Kidney (tissue), 13 donors: ENCODE measurements at regions not wholly inside any gene's neighbourhood (a gene's known extent, or its start where the extent isn't known, plus 50 kb on each side); places are given as distances from the start of the nearest gene placed in this dataset.
A peak's percentile ranks its signal among the peaks of the same experiment; 100 is the strongest.

Experiments used
- DNase-seq, 5 donors: peaks; one replicate each; pipeline ENCODE4 v3.0.0-alpha.2; 2013 to 2020
- FAIRE-seq: peaks from 2 replicates; lab custom pipeline; 2012; peaks lifted over from hg19 to GRCh38; lab: Jason Lieb, UNC
- H3K27ac ChIP-seq, 2 donors: one replicate each; pipeline ENCODE4 v1.7.0; 2013; ENCODE audit warnings: low read depth in 2 of 2, low read length in 2 of 2, inconsistent platforms in 1 of 2
- H3K27me3 ChIP-seq: one replicate; pipeline ENCODE4 v1.7.1; 2013; ENCODE audit warnings: low read length, inconsistent platforms; ENCODE audit not compliant: control insufficient read depth, insufficient read depth
- H3K36me3 ChIP-seq, 3 donors: one replicate each; pipeline versions ENCODE4 v1.7.0 to v1.7.1; 2013; ENCODE audit warnings: low read length in 3 of 3, control low read depth in 1 of 3, inconsistent platforms in 1 of 3; ENCODE audit not compliant: insufficient read depth in 3 of 3, control insufficient read depth in 2 of 3
- H3K4me1 ChIP-seq, 3 donors: one replicate each; pipeline versions ENCODE4 v1.7.0 to v1.7.1; 2013; ENCODE audit warnings: low read length in 3 of 3, inconsistent platforms in 1 of 3, low read depth in 1 of 3; ENCODE audit not compliant: control insufficient read depth in 2 of 3, insufficient read depth in 2 of 3
- H3K4me3 ChIP-seq, 3 donors: one replicate each; pipeline versions ENCODE4 v1.7.0 to v1.8.1; 2013; ENCODE audit warnings: low read length in 3 of 3, control low read depth in 1 of 3, inconsistent platforms in 1 of 3
- H3K9ac ChIP-seq, 3 donors: one replicate each; pipeline versions ENCODE4 v1.7.0 to v1.7.1; 2013; ENCODE audit warnings: low read length in 3 of 3, control low read depth in 1 of 3, inconsistent platforms in 1 of 3
- H3K9me3 ChIP-seq, 3 donors: one replicate each; pipeline versions ENCODE4 v1.7.0 to v1.7.1; 2013; ENCODE audit warnings: low read length in 3 of 3, control low read depth in 1 of 3, inconsistent platforms in 1 of 3; ENCODE audit not compliant: control insufficient read depth in 2 of 3, insufficient read depth in 1 of 3
- intact Hi-C: fragments of 100-400 bp; cut with DNase I; formaldehyde crosslinking; loops from one replicate; pipeline ENCODE4 v1.11.1; 2022
- TF ChIP-seq, protein P1 (sequence below): IDR thresholded peaks from 3 replicates; pipeline ENCODE4 v1.5.1; 2012; ENCODE audit warnings: mild to moderate bottlenecking, moderate library complexity, borderline replicate concordance; ENCODE audit not compliant: insufficient read depth; ENCODE audit errors: extremely low read depth
- donor health status: control.
- donor health status: control.
- donor health status: control.
- donor health status: control.
- donor health status: control.
- donor health status: DM: yes; HTN: yes; CAD: no.
- donor health status: Normal renal cell carcinoma (clear cell type).

DNA sequence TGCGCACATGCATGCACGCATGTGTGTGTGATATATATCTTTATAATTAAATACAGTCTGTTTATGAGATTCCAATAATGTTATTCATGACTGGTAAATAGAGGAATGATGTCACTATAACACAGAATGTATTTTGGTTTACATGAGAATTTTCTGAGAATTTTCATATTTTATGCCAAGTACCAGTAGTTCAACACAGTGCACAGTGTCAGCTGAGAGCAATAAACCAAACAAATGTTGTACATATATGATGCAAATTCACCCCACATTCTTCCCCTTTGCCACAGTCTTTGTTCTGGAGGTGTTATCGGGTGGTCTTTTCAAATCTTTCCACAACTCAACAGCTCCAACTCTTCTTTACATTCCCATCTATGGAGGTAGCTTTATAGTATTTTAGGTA is 462.2 kb upstream of the GRM3 start:
- DNase-seq (no peak), FAIRE-seq (no peak)
- Histone ChIP-seq H3K4me3 (no peak overlapping the region), H3K27me3 (no peaks in the 10 kb centered on the region), H3K4me1 (no peaks in the 10 kb centered on the region), H3K9ac (no peak overlapping the region), H3K36me3 (no peaks in the 10 kb centered on the region), H3K27ac (no peak overlapping the region), H3K9me3 (no peaks in the 10 kb centered on the region)
- intact Hi-C loops, result no loop called here
- TF ChIP-seq, protein P1, sequence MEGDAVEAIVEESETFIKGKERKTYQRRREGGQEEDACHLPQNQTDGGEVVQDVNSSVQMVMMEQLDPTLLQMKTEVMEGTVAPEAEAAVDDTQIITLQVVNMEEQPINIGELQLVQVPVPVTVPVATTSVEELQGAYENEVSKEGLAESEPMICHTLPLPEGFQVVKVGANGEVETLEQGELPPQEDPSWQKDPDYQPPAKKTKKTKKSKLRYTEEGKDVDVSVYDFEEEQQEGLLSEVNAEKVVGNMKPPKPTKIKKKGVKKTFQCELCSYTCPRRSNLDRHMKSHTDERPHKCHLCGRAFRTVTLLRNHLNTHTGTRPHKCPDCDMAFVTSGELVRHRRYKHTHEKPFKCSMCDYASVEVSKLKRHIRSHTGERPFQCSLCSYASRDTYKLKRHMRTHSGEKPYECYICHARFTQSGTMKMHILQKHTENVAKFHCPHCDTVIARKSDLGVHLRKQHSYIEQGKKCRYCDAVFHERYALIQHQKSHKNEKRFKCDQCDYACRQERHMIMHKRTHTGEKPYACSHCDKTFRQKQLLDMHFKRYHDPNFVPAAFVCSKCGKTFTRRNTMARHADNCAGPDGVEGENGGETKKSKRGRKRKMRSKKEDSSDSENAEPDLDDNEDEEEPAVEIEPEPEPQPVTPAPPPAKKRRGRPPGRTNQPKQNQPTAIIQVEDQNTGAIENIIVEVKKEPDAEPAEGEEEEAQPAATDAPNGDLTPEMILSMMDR, result no peak

DNA sequence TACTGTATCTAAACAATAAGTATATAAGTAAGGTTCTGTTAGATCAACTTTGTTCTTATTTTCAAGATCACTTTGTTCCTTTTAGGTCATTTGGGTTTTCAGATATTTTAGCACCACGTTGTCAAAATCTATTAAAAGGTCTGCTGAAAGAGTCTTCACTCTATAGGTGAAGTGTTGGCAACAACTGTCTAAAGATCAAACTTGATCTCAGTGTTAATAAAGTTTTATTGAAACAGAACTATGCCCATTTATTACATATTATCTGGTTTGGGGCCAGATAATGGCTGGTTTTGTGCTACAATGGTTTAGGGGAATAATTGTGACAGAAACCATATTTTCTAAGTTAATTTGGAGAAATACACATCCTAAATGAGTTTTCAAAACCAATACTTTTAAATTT is 478.9 kb upstream of the GRM3 start:
- no peaks in the 10 kb centered on the region for H3K27me3 ChIP-seq
- TF ChIP-seq, protein P1, result no peak
- no peaks in the 10 kb centered on the region for H3K9me3 ChIP-seq
- no peaks in the 10 kb centered on the region for H3K4me1 ChIP-seq
- no peak overlapping the region for H3K9ac ChIP-seq
- no peaks in the 10 kb centered on the region for H3K36me3 ChIP-seq
- no peak for DNase-seq
- intact Hi-C loops, result no loop called here
- no peak for FAIRE-seq
- no peak overlapping the region for H3K4me3 ChIP-seq
- no peak overlapping the region for H3K27ac ChIP-seq

DNA sequence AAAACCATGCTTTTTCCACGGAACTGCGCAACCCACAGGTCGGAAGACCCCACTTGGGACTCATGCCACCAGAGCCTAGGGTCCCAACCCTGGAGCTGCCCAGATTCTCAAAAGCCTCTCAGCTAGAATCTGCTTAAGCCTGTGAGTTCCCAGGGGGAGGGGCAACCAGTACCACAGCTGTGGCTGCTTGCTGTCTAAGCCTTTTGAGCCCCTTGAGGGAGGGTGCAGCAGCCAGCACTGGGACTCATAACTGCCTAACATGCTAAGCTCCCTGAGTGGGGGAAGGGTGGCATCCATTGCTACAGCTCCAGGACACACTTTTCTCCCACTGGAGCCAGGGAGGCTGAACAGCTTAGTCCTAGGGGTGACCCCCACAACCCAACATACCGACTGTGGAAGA is 485.6 kb upstream of the GRM3 start:
- Histone ChIP-seq H3K27ac (no peak overlapping the region), H3K27me3 (no peaks in the 10 kb centered on the region), H3K4me3 (no peak overlapping the region), H3K9me3 (no peaks in the 10 kb centered on the region), H3K36me3 (no peaks in the 10 kb centered on the region), H3K4me1 (no peaks in the 10 kb centered on the region), H3K9ac (no peak overlapping the region)
- FAIRE-seq, result no peak
- intact Hi-C loops, result no loop called here
- TF ChIP-seq, protein P1, result no peak
- peak in 1 of 5 donors; percentile 28 for DNase-seq

DNA sequence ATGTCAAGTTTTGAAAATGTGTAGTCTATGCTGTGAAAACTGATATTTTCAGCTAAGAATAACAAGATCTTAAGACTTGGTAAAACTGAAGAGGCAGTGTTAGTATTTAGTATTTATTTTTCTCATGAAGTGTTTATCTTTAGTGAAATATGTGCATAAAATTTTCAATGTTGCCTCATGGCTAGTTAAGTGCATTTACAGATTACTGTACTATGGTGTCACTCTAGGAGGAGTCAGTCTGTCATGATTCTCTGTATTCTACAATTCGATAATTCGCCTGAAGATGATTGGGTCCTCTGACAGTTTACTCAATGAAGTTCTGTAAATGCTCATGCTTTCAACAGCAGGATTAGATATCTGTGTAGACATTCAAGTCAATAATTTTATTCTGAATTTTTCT is 488.1 kb upstream of the GRM3 start:
- TF ChIP-seq, protein P1, result no peak
- FAIRE-seq (no peak), DNase-seq (no peak)
- no peaks in the 10 kb centered on the region for H3K9me3 ChIP-seq
- no peak overlapping the region for H3K4me3 ChIP-seq
- no peaks in the 10 kb centered on the region for H3K36me3 ChIP-seq
- H3K9ac ChIP-seq, result no peak overlapping the region
- H3K4me1 ChIP-seq, result no peaks in the 10 kb centered on the region
- intact Hi-C loops, result no loop called here
- H3K27me3 ChIP-seq, result no peaks in the 10 kb centered on the region
- H3K27ac ChIP-seq, result no peak overlapping the region
